HG03558 (cell line): ENCODE measurements at regions not wholly inside any gene's neighbourhood (a gene's known extent, or its start where the extent isn't known, plus 50 kb on each side); places are given as distances from the start of the nearest gene placed in this dataset.

Source experiments
- ATAC-seq: cut with Tn5 transposase; IDR thresholded peaks from one replicate; pipeline ENCODE4 v1.9.1; 2021; ENCODE audit warnings: moderate number of reproducible peaks; ENCODE audit not compliant: unreplicated experiment; ENCODE audit errors: extremely low read depth

- ATAC-seq, result no peak
Measured at GRCh38 chr5:143671674-143672569, 140.0 kb upstream of the HMHB1 start.

GRCh38 chr5:143671021-143671420 is 140.9 kb upstream of the HMHB1 start:
- ATAC-seq, result no peak

- ATAC-seq, result no peak
Measured at GRCh38 chr5:143665866-143666265, 146.1 kb upstream of the HMHB1 start.

GRCh38 chr5:143664623-143665022 is 147.3 kb upstream of the HMHB1 start:
- ATAC-seq, result no peak

GRCh38 chr5:143663872-143664271 is 148.1 kb upstream of the HMHB1 start:
- no peak for ATAC-seq

- no peak for ATAC-seq
Measured at GRCh38 chr5:143662020-143662419, 149.9 kb upstream of the HMHB1 start.

- ATAC-seq, result no peak
Measured at GRCh38 chr5:143660625-143661024, 151.3 kb upstream of the HMHB1 start.

GRCh38 chr5:143659599-143660238 is 152.2 kb upstream of the HMHB1 start:
- ATAC-seq, result no peak

GRCh38 chr5:143658956-143659355 is 153.0 kb upstream of the HMHB1 start:
- no peak for ATAC-seq

- no peak for ATAC-seq
Measured at GRCh38 chr5:143657647-143658285, 154.2 kb upstream of the HMHB1 start.

- no peak for ATAC-seq
Measured at GRCh38 chr5:143653766-143654282, 158.1 kb upstream of the HMHB1 start.

- peak; percentile 62 for ATAC-seq
Measured at GRCh38 chr5:143653256-143653655, 158.7 kb upstream of the HMHB1 start.

- no peak for ATAC-seq
Measured at GRCh38 chr5:143652108-143652700, 159.8 kb upstream of the HMHB1 start.

GRCh38 chr5:143649937-143650621 is 161.9 kb upstream of the HMHB1 start:
- ATAC-seq, result no peak

- ATAC-seq, result no peak
Measured at GRCh38 chr5:143648696-143649095, 163.3 kb upstream of the HMHB1 start.

GRCh38 chr5:143646961-143647360 is 165.0 kb upstream of the HMHB1 start:
- ATAC-seq, result no peak

GRCh38 chr5:143645356-143645755 is 166.6 kb upstream of the HMHB1 start:
- no peak for ATAC-seq

GRCh38 chr5:143644727-143645126 is 167.2 kb upstream of the HMHB1 start:
- ATAC-seq, result no peak

- ATAC-seq, result no peak
Measured at GRCh38 chr5:143642791-143643190, 169.2 kb upstream of the HMHB1 start.
